HG03159 (cell line): ENCODE measurements at regions not wholly inside any gene's neighbourhood (a gene's known extent, or its start where the extent isn't known, plus 50 kb on each side); places are given as distances from the start of the nearest gene placed in this dataset.

Experiments used
- ATAC-seq: cut with Tn5 transposase; IDR thresholded peaks from one replicate; pipeline ENCODE4 v1.9.1; 2021; ENCODE audit warnings: mild to moderate bottlenecking, moderate library complexity; ENCODE audit not compliant: unreplicated experiment

DNA sequence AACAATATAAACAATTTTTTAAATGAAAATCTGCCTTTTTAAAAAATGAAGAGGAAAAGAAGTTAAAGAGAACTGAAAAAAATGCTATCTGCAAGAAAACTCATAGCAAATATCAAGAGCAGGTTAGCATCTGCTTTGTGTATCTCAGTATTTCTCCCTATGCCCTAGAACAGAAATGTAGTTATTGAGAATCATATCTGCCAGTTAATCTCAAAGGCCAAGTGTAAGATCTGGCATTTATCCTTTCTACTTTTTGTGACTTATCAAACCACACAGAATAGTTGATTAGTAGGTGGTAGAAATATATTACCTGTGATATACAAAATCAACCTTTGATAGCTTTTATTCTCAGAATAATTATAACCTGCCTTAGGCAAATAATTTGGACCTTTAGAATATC is 1699.8 kb downstream of the EFNA5 start:
- ATAC-seq: no peak

DNA sequence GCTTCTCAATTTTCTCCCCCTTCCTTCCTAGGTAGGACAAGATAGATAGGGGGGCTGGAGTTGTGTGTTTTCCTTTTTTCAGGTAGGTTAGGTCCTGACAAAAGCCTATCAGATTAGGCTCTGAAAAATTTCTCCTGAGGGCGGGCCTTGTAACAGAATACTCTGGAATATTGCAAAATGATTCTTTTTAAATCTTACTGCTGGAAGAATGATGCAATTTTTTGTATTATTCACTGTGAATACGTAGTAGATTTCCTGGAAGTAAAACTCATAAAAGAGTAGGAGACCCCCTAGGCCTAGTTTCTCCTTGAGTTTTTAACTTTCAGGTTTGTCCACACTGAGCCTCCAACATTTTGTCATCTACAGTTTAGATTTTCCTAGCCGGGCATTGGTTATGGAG is 1701.8 kb downstream of the EFNA5 start:
- ATAC-seq: no peak

DNA sequence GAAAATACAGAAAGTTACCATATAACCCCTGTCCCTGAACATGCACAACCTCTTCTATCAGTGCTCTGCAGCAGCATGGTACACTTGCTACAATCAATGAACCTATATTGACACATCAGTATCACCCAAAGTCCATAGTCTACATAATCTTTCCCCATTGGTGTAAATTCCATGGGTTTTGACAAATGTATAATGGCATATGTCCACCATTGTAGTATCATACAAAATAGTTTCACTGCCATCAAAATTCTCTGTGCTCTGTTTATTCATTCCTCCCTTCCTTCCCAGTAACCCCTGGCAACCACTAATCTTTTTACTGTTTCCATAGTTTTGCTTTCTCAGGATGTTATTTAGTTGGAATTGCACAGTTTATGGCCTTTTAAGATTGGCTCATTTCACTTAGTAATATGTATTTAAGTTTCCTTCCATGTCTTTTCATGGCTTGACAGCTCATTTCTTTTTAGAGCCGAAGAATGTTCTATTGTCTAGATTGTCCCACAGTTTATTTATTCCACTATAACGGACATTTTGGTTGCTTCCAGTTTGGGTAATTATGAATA is 1707.0 kb downstream of the EFNA5 start:
- no peak for ATAC-seq

DNA sequence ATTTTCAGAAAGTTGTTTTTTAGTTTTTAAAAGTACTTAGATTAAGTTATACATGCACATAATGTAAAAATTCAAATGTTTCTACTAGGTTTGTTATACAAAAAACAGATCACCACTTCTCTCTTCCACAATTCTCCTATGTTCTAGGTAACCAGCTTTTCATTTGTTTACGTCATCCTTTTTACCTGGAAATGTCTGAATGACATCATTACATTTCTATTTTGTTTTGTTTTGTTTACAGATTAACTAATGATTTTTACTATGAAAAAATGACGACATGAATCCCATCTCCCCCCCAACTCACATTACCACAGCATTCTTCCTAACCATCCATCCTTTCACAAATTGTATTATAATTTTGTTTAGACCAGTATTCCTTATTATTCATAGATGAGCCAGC is 1709.2 kb downstream of the EFNA5 start:
- ATAC-seq: no peak

DNA sequence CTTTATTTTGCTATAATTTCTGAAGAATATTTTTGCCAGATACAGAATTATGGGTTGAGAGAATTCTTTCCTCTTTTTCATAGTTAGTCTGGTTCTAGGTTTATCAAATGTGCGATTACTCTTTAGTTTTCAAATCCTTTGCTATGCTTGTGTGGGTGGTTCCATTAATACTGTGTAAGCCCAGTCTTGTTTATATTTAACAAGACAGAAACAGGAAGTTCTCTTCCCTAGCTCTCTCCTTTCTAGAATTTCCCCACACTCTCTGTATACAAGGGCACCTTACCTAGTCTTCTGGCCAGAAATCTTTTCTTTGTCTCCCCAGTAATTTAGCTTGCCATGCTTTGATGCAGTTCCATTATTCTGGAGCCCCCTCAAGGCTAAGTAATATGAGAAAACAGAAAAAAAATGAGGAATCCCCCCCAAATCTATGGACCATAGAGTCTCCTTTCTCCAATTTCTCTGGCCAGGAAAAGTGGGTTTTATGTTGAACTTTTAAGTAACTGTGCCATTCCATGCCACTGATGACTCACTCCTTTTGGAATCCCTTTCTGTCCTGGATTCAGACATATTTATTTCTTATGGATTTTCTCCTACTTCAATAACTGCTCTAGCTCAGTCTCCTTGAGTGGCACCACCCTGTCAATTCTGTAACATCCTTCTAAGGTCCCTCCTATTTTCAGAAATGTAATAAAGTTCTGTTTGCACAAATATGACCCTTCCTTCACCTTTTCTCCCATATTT is 1714.1 kb downstream of the EFNA5 start:
- no peak for ATAC-seq

DNA sequence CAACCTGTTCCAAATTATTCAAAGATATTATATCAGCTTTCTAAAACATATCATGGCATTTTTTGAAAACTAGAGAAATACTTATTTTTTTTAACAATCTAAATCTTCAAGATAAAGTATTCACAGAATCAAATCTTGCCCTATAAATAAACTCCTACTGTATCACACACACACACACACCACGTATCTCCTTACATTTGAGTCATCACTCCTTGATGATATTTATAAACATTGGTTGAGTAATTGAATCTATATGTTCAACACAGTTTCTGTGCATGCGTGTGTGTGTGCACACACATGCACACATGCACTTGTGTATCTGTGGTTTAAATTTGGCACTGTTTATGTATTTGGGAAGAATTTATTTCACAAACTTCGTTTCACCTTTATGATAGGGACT is 1716.4 kb downstream of the EFNA5 start:
- no peak for ATAC-seq

DNA sequence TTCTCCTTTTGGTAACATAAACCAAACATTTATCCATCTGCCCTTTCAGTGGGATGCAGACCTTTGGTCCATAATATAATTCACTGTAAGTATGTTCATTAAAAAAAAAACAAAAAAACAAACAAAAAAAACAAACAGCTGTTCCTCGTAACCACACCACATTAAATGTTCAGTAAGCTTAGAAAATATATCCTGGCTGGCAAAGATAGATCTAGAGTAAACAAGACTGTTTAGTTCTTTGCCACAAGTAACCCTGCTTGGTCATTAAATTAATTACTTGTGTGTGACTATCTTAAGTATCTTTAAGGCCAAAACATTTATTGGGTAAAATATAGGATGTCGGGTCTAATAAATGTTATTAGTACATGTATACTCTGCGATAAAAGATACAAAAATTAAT is 1717.1 kb downstream of the EFNA5 start:
- ATAC-seq: no peak

DNA sequence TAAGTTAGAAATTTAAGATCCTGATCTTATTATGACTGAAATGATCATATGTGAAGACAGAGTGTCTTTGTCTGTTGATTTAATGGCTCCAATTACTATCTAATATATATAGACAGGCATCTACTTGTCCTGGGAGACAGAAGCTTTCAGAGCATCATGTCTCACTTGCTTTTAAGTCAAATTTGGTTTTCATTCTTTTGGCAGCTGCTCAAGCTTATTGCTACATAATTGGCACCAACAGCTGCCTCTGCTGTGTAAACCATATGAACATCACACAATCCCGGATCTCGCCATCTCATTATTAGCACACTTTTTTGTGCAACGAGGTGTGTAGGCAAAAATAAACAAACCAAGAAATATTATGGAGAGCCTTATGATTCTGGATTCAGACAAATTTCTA is 1717.9 kb downstream of the EFNA5 start:
- no peak for ATAC-seq

DNA sequence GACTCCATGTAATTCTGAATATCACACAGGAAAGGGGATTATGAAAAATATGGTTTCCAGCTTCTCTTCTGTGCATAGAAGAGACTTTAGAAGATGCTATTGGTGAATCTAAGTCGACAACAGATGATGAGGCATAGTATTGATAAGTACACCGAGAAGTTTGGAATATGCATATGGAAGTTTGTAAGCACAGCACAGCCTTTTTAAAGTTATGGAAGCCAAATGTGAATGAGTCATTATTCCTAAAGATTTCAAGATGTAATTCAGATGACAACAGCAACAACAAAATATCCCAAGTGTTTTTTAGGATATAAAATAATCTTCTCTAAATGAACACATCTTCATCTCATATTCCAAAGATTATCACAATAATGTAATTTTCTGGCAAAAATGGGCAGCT is 1723.3 kb downstream of the EFNA5 start:
- ATAC-seq: no peak

DNA sequence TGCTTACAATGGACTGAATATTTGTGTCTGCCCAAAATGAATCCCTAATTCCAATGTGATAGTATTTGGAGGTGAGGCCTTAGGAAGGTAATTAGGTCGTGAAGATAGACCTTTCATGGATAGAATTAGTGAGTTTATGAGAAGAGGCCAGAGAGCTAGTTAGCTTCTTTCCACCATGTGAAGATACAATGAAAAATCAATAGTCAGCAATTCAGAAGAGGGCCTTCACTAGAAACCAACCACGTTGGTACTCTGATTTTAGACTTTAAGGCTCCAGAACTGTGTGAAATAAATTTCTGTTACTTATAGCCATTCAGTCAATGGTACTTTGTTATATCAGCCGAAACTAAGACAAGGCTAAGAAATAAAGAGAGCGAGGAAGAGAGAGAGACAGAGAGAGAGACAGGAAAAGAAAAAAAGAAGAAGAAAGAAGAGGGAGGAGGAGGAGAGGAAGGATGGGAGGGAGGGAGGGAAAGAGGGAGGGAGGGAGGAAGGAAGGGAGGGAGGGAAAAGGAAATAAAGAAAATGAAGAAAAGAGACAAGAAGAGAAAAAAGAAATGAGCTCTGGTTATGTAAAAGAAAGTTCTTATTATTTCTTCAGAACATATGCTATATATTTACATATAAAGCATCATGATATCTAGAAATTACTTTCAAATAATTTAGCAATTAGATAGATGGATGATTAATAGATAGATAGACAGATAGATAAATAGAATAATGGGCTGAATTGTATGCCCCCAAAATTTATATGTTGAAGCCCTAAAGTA is 1725.3 kb downstream of the EFNA5 start:
- no peak for ATAC-seq

DNA sequence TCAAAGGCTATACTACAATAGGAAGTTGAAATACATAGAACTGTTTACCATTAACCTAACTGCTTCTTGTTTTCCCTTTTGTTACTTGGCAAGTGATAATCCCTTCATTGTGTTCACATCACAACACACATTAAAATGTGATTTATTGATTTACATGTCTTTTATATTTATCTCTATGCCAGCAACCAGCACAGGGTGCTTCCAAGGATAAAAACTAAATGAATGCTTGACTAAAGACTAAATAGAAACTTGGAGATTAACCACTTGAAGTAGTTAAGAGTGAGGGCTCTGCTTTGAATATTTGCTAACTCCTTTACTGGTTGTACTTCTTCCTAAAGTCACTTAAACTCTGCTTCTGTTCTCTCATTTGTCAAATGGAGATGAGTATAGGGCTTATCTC is 1730.6 kb downstream of the EFNA5 start:
- ATAC-seq: no peak

DNA sequence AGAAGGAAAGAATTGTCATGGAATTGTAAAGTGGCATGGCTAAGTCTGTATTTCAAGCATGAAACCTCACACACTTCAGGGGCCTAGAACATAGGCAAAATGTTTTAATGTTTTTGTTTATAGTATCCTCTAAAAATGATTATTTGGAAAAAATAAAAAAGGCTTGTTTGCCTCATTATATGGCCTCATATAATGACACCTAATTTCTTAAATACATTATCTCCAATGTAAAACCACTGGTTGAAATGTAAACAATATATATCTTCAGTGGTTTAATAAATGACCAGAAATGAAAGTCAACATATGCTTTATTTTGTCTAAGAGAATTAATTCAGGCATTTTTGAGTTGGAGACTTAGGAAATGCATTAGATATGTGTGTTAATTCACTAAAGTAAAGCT is 1736.6 kb downstream of the EFNA5 start:
- no peak for ATAC-seq

DNA sequence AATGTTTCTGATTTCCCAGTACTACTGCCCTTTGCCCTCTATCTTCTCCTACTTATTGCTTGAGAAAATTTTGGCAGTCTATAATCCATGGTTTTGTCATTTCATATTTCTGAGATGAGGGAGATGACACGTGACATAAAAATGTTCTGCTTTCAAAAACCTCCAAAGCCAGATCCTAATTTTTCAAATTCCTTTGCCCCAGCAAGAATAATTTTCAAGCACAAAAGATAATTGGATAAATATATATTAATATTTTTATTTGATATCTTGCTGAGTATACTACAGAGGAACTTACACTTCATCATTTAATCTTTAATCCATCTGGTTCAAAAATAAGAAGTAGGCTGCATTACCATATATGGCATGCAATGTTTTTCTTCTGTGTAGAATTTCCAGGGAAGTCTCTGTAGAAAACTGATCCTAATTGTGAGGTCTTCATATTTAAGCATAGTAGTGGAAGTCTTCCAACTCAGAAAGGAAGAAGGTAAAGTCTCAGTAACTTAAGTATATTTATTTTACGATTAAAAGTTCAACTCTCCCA is 1738.8 kb downstream of the EFNA5 start:
- ATAC-seq: no peak

DNA sequence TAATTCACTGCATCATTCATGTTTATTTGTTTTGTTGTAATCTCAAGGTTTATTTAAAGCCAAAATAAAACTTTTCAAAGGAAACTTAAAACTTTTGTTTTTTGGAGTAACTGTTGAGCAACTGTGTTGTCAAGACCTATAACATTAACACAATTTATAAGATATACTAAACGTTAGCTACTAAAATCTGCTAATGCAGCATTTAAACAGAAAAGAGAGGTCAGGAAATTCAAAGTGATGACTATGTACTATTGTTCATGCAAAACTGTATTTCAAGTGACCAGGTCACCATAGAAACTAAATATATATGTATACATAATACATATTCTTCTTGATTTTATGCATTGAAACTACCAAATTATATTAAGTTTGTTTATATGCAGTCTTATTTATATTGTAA is 1740.9 kb downstream of the EFNA5 start:
- ATAC-seq: no peak

DNA sequence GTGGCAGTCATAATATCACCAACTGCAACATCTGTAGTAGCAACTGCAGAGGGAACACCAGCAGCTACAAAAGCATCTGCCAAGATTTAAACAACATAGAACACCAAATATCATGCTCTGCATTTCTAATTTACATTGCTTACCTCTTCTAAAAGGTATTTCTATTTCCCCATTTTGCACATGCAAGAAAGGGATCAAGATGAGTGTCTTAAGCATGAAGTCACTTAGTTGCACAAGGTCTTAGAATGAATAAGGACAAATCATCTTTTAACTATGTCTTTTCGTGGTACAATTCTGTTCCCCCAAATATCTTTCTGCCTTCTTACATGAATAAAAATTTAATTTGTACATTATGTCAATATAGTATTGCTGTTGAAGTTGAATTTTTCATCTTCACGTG is 1746.4 kb downstream of the EFNA5 start:
- ATAC-seq: no peak

DNA sequence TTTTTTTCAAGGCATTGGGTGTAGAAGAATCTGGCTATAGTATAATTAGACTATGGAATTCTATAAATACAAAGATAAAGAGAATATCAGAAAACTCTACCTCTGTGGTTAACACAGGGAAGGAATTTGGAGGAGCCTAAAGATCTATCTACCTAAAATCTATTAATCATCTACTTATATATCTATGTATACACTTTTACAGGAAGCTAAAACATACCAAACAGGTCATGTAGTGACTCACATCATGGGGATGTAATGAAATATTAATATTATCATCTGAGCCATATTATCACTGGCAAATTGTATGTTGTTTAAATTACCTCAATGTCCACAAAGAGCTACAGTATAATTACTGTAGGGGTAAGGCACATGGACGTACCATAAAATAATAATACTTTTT is 1748.2 kb downstream of the EFNA5 start:
- no peak for ATAC-seq

DNA sequence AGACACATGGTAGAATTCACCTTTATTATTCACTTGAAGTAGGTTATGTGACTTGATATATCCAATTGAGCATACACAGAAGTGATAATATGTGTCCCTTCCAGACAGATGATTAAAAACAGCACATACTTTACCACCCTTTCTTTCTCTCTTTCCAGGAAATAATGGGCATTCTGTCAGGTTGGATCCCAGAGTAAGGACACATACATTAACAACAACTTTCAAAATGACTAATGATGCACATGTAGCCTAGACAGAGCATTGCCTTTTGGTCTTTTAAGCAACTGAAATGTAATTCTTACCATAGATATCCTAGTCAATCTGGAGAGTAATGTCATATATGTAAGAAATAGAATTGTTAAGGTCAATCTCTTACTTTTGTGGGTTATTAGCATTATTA is 1748.7 kb downstream of the EFNA5 start:
- ATAC-seq: no peak

DNA sequence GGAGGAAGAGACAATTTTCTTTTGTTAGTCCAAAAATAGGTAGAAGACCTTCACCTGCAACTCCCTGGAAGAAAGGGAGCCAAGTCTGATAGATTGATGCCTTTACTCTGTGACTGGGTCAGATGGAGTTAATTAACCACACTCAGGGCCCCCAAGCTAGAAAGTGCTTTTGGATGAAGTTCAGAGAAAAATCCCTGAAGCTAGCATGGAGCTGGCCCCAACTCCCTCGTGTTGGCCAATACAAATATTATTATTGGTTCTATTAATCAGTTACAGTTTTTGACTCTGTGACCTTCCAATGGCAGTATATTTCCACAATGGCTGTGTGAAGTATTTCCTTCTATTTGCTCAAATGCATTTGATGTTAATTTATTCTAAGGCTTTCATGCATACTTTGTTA is 1753.5 kb downstream of the EFNA5 start:
- ATAC-seq: no peak

DNA sequence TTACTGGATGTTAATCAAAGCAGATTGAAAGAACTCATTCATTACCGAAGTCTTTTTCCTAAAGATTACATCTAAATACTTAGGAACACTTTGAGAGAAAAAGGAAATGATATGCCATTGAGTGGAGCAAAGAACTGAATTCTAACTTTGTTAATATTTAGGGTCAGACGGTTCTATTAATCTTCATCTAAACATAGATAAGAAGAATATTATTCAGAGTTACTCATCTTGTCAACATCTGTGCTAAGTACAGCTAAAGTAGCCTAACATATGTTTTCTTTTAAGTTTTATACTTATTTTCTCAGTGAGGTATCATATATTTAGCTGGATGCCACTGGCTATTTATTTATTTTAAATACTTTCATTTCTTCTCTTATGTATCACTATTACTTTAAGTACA is 1763.7 kb downstream of the EFNA5 start:
- no peak for ATAC-seq

DNA sequence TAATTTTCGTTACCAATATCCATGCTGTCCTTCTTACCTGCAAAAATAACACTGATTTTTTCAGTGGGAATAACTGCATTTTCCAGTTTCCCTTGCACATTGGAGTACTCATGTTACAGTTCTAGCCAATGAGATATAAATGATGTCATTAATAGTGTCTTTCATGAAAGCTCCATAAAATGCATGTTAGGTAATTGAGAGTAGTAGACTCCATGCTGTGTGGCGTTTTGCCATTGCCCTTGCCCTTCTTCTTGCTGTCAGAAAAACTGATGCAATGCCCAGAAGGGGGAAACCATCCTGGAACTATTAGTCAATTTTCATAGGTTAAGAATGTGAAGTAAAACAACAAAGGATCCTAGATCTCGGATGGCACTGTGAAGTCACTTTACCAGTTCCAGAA is 1765.3 kb downstream of the EFNA5 start:
- no peak for ATAC-seq

DNA sequence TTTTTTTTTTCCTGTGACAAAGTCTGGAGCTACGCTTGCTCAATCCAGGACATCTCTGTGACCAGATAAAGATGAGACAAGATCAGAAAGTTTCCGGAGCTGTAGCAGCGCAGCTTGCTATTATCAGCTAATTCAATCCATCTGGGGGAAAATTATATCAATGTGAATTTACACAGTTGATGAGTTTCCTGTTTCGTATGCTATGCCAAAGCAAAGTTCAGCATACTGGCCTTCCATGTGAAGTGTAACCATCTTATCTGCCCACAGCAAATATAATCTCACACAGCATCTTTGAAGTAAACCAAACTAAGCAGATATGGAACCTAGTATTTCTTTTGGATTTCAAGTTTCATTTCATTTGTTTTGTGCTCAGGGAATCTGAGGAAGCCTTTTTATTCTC is 1767.7 kb downstream of the EFNA5 start:
- no peak for ATAC-seq

DNA sequence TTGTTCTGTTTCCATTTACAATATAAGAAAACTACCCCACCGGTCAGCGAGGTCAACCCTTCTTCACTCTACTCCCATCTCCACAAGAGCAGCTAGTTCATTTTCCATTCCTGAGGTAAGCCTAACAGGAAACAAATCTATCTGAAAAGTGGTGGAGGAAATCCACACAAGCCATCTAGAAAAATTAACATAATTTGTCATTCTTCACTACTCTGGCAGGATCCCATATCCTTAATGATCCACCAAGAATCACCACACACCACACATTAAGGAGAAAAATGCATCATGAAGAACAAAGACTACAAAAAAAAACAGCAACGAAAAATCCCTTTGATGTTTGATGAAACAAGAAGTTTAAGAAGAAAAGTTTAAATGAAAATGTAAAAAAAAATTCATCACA is 1771.0 kb downstream of the EFNA5 start:
- ATAC-seq: no peak
